Central memory CD8-positive, alpha-beta T cell (primary cell): ENCODE measurements at regions not wholly inside any gene's neighbourhood (a gene's known extent, or its start where the extent isn't known, plus 50 kb on each side); places are given as distances from the start of the nearest gene placed in this dataset.
"Not testable (repeated sequence)": the region's sequence is repeated elsewhere in the genome, so short reads cannot be mapped to it uniquely, and the experiment has no call there.

Experiments used
- ATAC-seq: fragments of 150-1000 bp; cut with Tn5 transposase; replicated peaks from 2 replicates; pipeline ENCODE4 v1.10.0; 2022; ENCODE audit warnings: mild to moderate bottlenecking, moderate FRiP score, moderate number of reproducible peaks; ENCODE audit not compliant: poor library complexity, severe bottlenecking; ENCODE audit errors: extremely low read depth
- DNase-seq, 2 donors: peaks; one replicate each; pipeline ENCODE4 v3.0.0; 2021; ENCODE audit warnings: low spot score in 2 of 2
- H3K27ac Mint-ChIP-seq: one replicate; pipeline ENCODE4 v1.8.0; 2022; ENCODE audit warnings: low read depth, mild to moderate bottlenecking, moderate library complexity, mixed read lengths
- H3K27me3 Mint-ChIP-seq: one replicate; pipeline ENCODE4 v1.8.0; 2022; ENCODE audit warnings: mixed read lengths
- H3K36me3 Mint-ChIP-seq: one replicate; pipeline ENCODE4 v1.8.0; 2022; ENCODE audit warnings: mild to moderate bottlenecking, moderate library complexity, mixed read lengths; ENCODE audit not compliant: insufficient read depth
- H3K4me1 Mint-ChIP-seq: one replicate; pipeline ENCODE4 v1.8.0; 2022; ENCODE audit warnings: mixed read lengths
- H3K4me3 Mint-ChIP-seq: one replicate; pipeline ENCODE4 v1.8.0; 2022; ENCODE audit warnings: mild to moderate bottlenecking, moderate library complexity, mixed read lengths
- H3K9me3 Mint-ChIP-seq: one replicate; pipeline ENCODE4 v1.8.0; 2022; ENCODE audit warnings: mixed read lengths

DNA sequence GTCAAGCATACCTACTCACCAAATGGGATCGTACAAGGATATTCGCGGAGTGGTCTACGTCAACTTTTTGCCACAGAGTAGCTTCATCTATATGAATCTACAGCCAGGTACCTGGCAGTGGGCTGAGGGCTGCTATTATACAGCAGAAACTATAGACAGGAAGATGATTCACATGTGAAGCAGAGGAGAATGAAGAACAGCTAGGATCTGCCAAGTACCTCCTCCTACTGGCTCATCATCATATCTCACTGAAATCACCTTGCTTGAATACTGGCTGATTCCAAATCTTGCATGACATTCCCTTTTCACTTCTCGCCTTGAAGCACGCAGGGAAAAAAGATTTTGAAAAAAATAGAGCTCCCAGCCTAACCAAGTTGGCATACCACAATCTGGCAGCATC is 488.7 kb upstream of the NRSN1 start:
- Mint-ChIP-seq H3K4me1 (no peaks in the 10 kb centered on the region), H3K27ac (no peak overlapping the region), H3K9me3 (peaks cover 6% of the 10 kb centered on the region), H3K4me3 (no peak overlapping the region), H3K36me3 (no peaks in the 10 kb centered on the region), H3K27me3 (no peaks in the 10 kb centered on the region)
- DNase-seq (no peak), ATAC-seq (no peak)

DNA sequence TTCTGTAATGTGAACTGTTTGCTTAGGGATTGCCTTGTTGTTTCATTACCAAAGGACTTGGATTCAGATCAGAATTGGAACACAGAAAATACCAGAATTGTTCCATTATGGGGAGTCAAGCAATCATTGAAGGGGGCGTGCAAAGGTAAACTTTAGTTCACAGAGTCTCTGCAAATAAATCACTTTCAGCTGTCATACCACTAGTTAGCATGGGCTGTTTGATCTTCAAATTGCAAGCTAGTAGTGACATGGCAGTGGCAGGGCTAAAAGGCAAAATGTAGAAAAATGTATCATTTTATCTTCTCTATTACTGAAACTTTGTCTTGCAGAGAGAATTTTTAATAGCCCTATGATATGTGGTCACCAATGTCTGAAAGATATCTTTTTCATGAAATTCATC is 483.2 kb upstream of the NRSN1 start:
- ATAC-seq = no peak
- Mint-ChIP-seq H3K4me3 (no peak overlapping the region), H3K9me3 (no peaks in the 10 kb centered on the region), H3K4me1 (no peaks in the 10 kb centered on the region), H3K27ac (no peak overlapping the region), H3K27me3 (no peaks in the 10 kb centered on the region), H3K36me3 (no peaks in the 10 kb centered on the region)
- DNase-seq = no peak

- H3K27me3 Mint-ChIP-seq = no peaks in the 10 kb centered on the region
- DNase-seq = no peak
Measured at GRCh38 chr6:23647045-23647444, 479.0 kb upstream of the NRSN1 start.

DNA sequence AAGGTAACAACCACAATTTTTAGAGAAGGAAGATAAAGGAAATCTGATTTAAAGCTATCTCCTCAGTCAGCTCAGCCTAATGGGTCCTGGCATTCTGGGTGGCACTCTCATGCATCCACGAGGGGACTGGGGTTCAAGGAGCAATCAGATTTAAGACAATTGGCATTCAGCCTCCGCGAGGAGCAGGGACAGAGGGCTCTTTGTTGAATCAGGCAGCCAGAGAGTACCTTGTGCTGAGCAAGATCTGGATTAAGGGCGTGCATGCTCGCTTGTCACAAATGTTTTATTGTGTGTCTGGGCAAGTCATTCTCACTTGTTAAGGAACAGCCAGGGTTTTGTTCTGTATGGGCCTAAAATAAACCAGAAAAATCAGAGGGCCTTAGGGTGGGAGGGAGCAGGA is 475.3 kb upstream of the NRSN1 start:
- DNase-seq (no peak), ATAC-seq (no peak)
- peaks cover 1% of the 10 kb centered on the region for H3K36me3 Mint-ChIP-seq
- H3K27me3 Mint-ChIP-seq = no peaks in the 10 kb centered on the region
- peaks cover 22% of the 10 kb centered on the region for H3K9me3 Mint-ChIP-seq
- no peaks in the 10 kb centered on the region for H3K4me1 Mint-ChIP-seq
- H3K4me3 Mint-ChIP-seq = no peak overlapping the region
- no peak overlapping the region for H3K27ac Mint-ChIP-seq

More at GRCh38 chr6:23647045-23647444, 479.0 kb upstream of the NRSN1 start:
- no peak overlapping the region for H3K4me3 Mint-ChIP-seq
- H3K36me3 Mint-ChIP-seq = no peaks in the 10 kb centered on the region
- no peak overlapping the region for H3K27ac Mint-ChIP-seq
- peaks cover 17% of the 10 kb centered on the region for H3K9me3 Mint-ChIP-seq
- no peak for ATAC-seq
- no peaks in the 10 kb centered on the region for H3K4me1 Mint-ChIP-seq

DNA sequence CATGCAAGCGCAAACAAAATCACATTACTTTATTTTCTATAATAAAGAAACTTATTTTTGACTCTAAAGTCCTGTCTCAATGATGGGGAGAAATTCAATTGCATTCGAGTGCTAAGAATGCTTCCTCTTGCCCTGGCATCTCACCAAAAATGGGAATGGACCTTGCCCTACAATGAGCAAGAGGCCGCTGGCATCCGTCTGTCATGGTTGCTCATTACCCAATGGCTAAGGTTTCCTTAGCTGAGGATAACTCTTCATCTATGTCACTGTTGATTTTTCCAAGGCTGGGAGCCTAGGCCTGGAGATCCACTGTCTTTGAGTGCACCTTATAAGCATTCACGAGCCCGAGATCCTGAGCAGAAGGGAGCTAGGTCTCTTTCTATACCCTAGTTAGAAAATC is 471.3 kb upstream of the NRSN1 start:
- H3K4me3 Mint-ChIP-seq = no peak overlapping the region
- H3K27me3 Mint-ChIP-seq = no peaks in the 10 kb centered on the region
- DNase-seq (no peak), ATAC-seq (no peak)
- H3K36me3 Mint-ChIP-seq = peaks cover 1% of the 10 kb centered on the region
- no peak overlapping the region for H3K27ac Mint-ChIP-seq
- no peaks in the 10 kb centered on the region for H3K4me1 Mint-ChIP-seq
- H3K9me3 Mint-ChIP-seq = peaks cover 24% of the 10 kb centered on the region

DNA sequence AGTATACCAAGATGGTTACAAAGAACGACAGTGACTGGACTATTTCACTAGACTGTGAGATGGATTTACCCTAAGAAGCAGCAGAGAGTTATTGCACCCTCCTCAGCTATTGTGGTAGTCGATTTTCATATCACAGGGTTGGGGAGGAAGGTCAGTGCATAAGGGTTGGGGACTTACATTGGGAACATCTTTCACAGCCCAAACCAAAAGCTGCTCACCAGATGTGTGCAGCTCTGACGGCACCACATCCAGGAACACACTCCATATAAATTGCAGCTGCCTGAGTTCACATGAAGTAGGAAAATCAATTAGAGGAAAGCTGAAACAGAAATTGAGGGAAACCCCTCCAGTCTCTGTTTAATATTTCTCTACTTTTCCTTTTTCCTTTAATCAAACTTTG is 470.5 kb upstream of the NRSN1 start:
- no peak for ATAC-seq

DNA sequence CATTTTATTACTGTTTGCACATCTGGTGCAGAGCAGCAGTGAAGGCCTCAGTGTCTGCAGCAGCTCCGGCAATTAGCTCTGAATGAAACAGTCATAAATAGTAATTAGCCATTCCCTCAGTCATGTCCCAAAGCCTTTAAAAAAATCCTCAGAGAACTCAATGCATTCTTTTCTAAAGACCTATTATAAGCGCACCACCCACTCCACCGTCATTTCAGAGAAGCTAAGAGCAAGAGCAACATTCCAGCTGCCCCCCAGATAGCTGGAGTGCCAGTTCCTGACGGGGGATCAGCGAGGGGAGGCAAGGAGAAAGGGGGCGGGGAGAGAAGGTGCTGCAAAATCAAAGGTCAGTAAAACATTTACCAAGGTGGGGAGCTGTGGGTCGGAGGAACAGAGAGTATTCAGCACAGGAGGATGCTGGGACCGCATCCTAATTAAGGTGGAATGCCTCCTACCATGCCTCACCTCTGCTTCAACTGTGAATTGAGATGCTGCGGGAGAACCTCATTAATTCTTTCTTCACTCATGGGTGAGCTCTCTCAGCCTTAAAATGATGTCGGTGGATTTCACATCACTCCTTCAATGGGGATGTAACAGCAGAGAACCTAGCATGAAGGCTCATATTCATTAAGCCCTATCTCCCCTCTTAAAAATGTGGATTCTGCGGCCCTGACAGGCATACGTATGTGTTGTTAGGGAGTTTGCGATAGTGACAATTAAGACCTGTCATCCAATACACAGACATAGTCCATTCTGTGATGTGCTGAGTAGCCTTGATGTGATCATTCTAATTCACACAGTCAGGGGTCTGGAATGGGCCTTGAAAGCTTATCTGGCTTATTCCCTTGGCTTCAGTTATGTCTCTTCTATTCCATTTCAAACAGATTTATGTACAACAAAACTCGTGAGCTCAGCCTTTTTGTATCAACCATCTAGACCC is 469.5 kb upstream of the NRSN1 start:
- ATAC-seq = no peak
- peaks cover 18% of the 10 kb centered on the region for H3K9me3 Mint-ChIP-seq
- H3K36me3 Mint-ChIP-seq = peaks cover 1% of the 10 kb centered on the region

More for the DNA sequence above, 470.5 kb upstream of the NRSN1 start:
- Mint-ChIP-seq H3K4me3 (no peak overlapping the region), H3K36me3 (peaks cover 1% of the 10 kb centered on the region), H3K27ac (no peak overlapping the region), H3K27me3 (no peaks in the 10 kb centered on the region), H3K4me1 (no peaks in the 10 kb centered on the region), H3K9me3 (peaks cover 21% of the 10 kb centered on the region)
- DNase-seq = no peak

GRCh38 chr6:23659125-23659524 is 466.9 kb upstream of the NRSN1 start:
- no peaks in the 10 kb centered on the region for H3K36me3 Mint-ChIP-seq
- no peak overlapping the region for H3K27ac Mint-ChIP-seq
- ATAC-seq (no peak), DNase-seq (no peak)
- H3K4me3 Mint-ChIP-seq = no peak overlapping the region
- no peaks in the 10 kb centered on the region for H3K4me1 Mint-ChIP-seq
- H3K9me3 Mint-ChIP-seq = peaks cover 8% of the 10 kb centered on the region
- H3K27me3 Mint-ChIP-seq = no peaks in the 10 kb centered on the region

More for the DNA sequence above, 469.5 kb upstream of the NRSN1 start:
- H3K27me3 Mint-ChIP-seq = no peaks in the 10 kb centered on the region
- H3K27ac Mint-ChIP-seq = no peak overlapping the region
- no peak overlapping the region for H3K4me3 Mint-ChIP-seq
- no peak for DNase-seq
- no peaks in the 10 kb centered on the region for H3K4me1 Mint-ChIP-seq

- Mint-ChIP-seq H3K9me3 (peaks cover 11% of the 10 kb centered on the region), H3K27me3 (no peaks in the 10 kb centered on the region), H3K4me3 (no peak overlapping the region), H3K36me3 (no peaks in the 10 kb centered on the region), H3K4me1 (no peaks in the 10 kb centered on the region), H3K27ac (no peak overlapping the region)
- ATAC-seq = no peak
- DNase-seq = no peak
Measured at GRCh38 chr6:23661549-23661948, 464.5 kb upstream of the NRSN1 start.

DNA sequence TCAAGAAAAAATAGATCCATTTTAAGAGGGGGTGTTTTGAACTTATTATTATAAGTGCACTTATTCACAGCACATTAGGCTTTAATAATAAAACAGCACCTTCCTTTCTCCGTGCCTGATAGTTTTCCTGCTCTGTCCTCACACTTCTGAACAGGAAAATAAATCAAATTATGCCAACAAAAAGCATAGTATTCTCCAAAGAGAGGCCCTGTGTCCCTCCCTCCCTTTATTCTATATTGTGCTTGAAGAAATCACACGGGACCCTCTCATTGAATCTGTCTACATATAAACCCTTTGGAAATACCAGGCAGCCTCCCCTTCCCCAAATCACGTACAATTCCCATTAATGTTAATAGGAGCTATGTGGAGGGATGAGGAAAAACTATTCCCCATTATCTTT is 462.9 kb upstream of the NRSN1 start:
- Mint-ChIP-seq H3K27me3 (no peaks in the 10 kb centered on the region), H3K27ac (no peak overlapping the region), H3K4me3 (no peak overlapping the region), H3K36me3 (no peaks in the 10 kb centered on the region), H3K4me1 (no peaks in the 10 kb centered on the region), H3K9me3 (peaks cover 13% of the 10 kb centered on the region)
- DNase-seq = no peak
- ATAC-seq = no peak

DNA sequence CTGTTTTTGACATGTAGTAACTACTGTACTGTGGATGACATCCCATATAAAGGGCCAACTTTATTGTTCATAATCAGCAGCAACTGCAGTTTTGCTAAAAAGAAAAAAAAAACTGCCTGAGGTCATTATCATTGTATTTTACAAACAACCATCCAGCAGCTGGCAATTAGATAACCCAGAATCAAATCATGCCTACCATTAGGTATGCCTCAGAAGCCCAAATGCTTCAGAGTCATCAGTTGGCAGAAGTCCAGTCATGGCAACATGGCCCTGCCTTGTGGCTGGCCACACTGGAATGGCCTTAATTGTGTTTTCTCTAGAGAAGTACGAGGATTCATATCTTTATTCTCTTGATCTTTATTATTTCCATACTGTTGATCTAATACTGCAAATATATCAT is 462.4 kb upstream of the NRSN1 start:
- Mint-ChIP-seq H3K27me3 (no peaks in the 10 kb centered on the region), H3K9me3 (peaks cover 9% of the 10 kb centered on the region), H3K36me3 (no peaks in the 10 kb centered on the region), H3K4me3 (no peak overlapping the region), H3K4me1 (no peaks in the 10 kb centered on the region), H3K27ac (no peak overlapping the region)
- ATAC-seq = no peak
- DNase-seq = no peak

DNA sequence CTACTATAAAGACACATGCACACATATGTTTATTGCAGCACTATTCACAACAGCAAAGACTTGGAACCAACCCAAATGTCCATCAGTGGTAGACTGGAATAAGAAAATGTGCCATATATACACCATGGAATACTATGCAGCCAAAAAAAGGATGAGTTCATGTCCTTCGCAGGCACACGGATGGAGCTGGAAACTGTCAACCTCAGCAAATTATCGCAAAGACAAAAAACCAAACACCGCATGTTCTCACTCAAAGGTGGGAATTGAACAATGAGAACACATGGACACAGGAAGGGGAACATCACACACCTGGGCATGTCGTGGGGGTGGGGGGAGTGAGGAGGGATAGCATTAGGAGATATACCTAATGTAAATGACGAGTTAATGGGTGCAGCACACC is 460.1 kb upstream of the NRSN1 start:
- not testable (repeated sequence) for H3K27me3 Mint-ChIP-seq, H3K27ac Mint-ChIP-seq, H3K36me3 Mint-ChIP-seq, H3K4me3 Mint-ChIP-seq, DNase-seq, H3K4me1 Mint-ChIP-seq, ATAC-seq
- peaks cover 15% of the 10 kb centered on the region for H3K9me3 Mint-ChIP-seq

DNA sequence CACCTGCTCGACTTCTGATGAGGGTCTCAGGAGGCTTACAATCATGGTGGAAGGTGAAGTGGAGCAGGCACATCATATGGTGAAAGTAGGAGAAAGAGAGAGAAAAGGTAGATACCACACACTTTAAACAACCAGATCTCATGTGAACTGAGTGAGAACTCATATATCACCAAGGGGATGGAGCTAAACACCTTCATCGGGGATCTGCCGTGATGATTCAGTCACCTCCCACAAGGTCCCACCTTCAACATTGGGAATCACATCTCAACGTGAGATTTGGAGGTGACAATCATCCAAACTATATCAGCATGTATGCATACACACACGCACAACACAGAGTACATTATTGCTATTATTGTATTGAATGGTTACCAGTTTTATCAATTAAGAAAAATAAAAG is 453.3 kb upstream of the NRSN1 start:
- no peak overlapping the region for H3K27ac Mint-ChIP-seq
- H3K4me1 Mint-ChIP-seq = no peaks in the 10 kb centered on the region
- DNase-seq (no peak), ATAC-seq (no peak)
- peaks cover 47% of the 10 kb centered on the region for H3K9me3 Mint-ChIP-seq
- no peaks in the 10 kb centered on the region for H3K36me3 Mint-ChIP-seq
- no peak overlapping the region for H3K4me3 Mint-ChIP-seq
- H3K27me3 Mint-ChIP-seq = no peaks in the 10 kb centered on the region
